ENCODE measurements at regions not wholly inside any gene's neighbourhood (a gene's known extent, or its start where the extent isn't known, plus 50 kb on each side); places are given as distances from the start of the nearest gene placed in this dataset.

GRCh38 chr5:3321119-3321760 lies 274.4 kb upstream of the IRX1 start:
- H3K27me3 ChIP-seq (ENCODE audit: control insufficient read depth in 5 of 5, insufficient read depth in 4 of 5, low read length in 5 of 5), result no peaks in the 10 kb centered on the region
- no peaks in the 10 kb centered on the region for H3K36me3 ChIP-seq (ENCODE audit: control insufficient read depth in 5 of 5, insufficient read depth in 5 of 5, low read length in 5 of 5)
- no peak overlapping the region for H3K9ac ChIP-seq (ENCODE audit: low read length in 5 of 5)
- peaks cover 0 to 16% (median 15%) of the 10 kb centered on the region in 5 donors for H3K4me1 ChIP-seq (ENCODE audit: control insufficient read depth in 5 of 5, insufficient read depth in 5 of 5, low read length in 5 of 5)
- no peak overlapping the region for H3K27ac ChIP-seq (ENCODE audit: low read depth, low read length)
- no peak overlapping the region for H3K4me3 ChIP-seq (ENCODE audit: low read depth in 1 of 5, low read length in 5 of 5)
- H3K9me3 ChIP-seq (ENCODE audit: control insufficient read depth in 5 of 5, low read length in 5 of 5), result peaks cover 0 to 3% (median 0%) of the 10 kb centered on the region in 5 donors

GRCh38 chr5:3320317-3320875 lies 275.2 kb upstream of the IRX1 start:
- H3K4me3 ChIP-seq (ENCODE audit: low read depth in 1 of 5, low read length in 5 of 5), result no peak overlapping the region
- H3K27me3 ChIP-seq (ENCODE audit: control insufficient read depth in 5 of 5, insufficient read depth in 4 of 5, low read length in 5 of 5), result no peaks in the 10 kb centered on the region
- H3K27ac ChIP-seq (ENCODE audit: low read depth, low read length), result no peak overlapping the region
- H3K9me3 ChIP-seq (ENCODE audit: control insufficient read depth in 5 of 5, low read length in 5 of 5), result peaks cover 0 to 3% (median 0%) of the 10 kb centered on the region in 5 donors
- no peak overlapping the region for H3K9ac ChIP-seq (ENCODE audit: low read length in 5 of 5)
- peaks cover 0 to 8% (median 7%) of the 10 kb centered on the region in 5 donors for H3K4me1 ChIP-seq (ENCODE audit: control insufficient read depth in 5 of 5, insufficient read depth in 5 of 5, low read length in 5 of 5)
- H3K36me3 ChIP-seq (ENCODE audit: control insufficient read depth in 5 of 5, insufficient read depth in 5 of 5, low read length in 5 of 5), result no peaks in the 10 kb centered on the region

- H3K4me3 ChIP-seq (ENCODE audit: low read depth in 1 of 5, low read length in 5 of 5), result no peak overlapping the region
- no peak overlapping the region for H3K9ac ChIP-seq (ENCODE audit: low read length in 5 of 5)
- no peaks in the 10 kb centered on the region for H3K36me3 ChIP-seq (ENCODE audit: control insufficient read depth in 5 of 5, insufficient read depth in 5 of 5, low read length in 5 of 5)
These were observed 278.4 kb upstream of the IRX1 start for GRCh38 chr5:3317051-3317795.

GRCh38 chr5:3313569-3313968 lies 282.1 kb upstream of the IRX1 start:
- no peaks in the 10 kb centered on the region for H3K36me3 ChIP-seq (ENCODE audit: control insufficient read depth in 5 of 5, insufficient read depth in 5 of 5, low read length in 5 of 5)
- no peak overlapping the region for H3K27ac ChIP-seq (ENCODE audit: low read depth, low read length)
- no peaks in the 10 kb centered on the region for H3K27me3 ChIP-seq (ENCODE audit: control insufficient read depth in 5 of 5, insufficient read depth in 4 of 5, low read length in 5 of 5)
- H3K9me3 ChIP-seq (ENCODE audit: control insufficient read depth in 5 of 5, low read length in 5 of 5), result peaks cover 5 to 13% (median 9%) of the 10 kb centered on the region in 5 donors
- no peak overlapping the region for H3K9ac ChIP-seq (ENCODE audit: low read length in 5 of 5)
- peaks cover 0 to 4% (median 0%) of the 10 kb centered on the region in 5 donors for H3K4me1 ChIP-seq (ENCODE audit: control insufficient read depth in 5 of 5, insufficient read depth in 5 of 5, low read length in 5 of 5)
- no peak overlapping the region for H3K4me3 ChIP-seq (ENCODE audit: low read depth in 1 of 5, low read length in 5 of 5)

More at GRCh38 chr5:3317051-3317795, 278.4 kb upstream of the IRX1 start:
- Histone ChIP-seq H3K9me3 (ENCODE audit: control insufficient read depth in 5 of 5, low read length in 5 of 5) (peaks cover 2 to 10% (median 8%) of the 10 kb centered on the region in 5 donors), H3K4me1 (ENCODE audit: control insufficient read depth in 5 of 5, insufficient read depth in 5 of 5, low read length in 5 of 5) (no peaks in the 10 kb centered on the region), H3K27ac (ENCODE audit: low read depth, low read length) (no peak overlapping the region), H3K27me3 (ENCODE audit: control insufficient read depth in 5 of 5, insufficient read depth in 4 of 5, low read length in 5 of 5) (no peaks in the 10 kb centered on the region)

GRCh38 chr5:3312299-3312698 lies 283.3 kb upstream of the IRX1 start:
- Histone ChIP-seq H3K9ac (ENCODE audit: low read length in 5 of 5) (no peak overlapping the region), H3K9me3 (ENCODE audit: control insufficient read depth in 5 of 5, low read length in 5 of 5) (peaks cover 5 to 13% (median 9%) of the 10 kb centered on the region in 5 donors), H3K4me1 (ENCODE audit: control insufficient read depth in 5 of 5, insufficient read depth in 5 of 5, low read length in 5 of 5) (peaks cover 0 to 4% (median 0%) of the 10 kb centered on the region in 5 donors), H3K36me3 (ENCODE audit: control insufficient read depth in 5 of 5, insufficient read depth in 5 of 5, low read length in 5 of 5) (no peaks in the 10 kb centered on the region), H3K27ac (ENCODE audit: low read depth, low read length) (no peak overlapping the region), H3K4me3 (ENCODE audit: low read depth in 1 of 5, low read length in 5 of 5) (no peak overlapping the region), H3K27me3 (ENCODE audit: control insufficient read depth in 5 of 5, insufficient read depth in 4 of 5, low read length in 5 of 5) (no peaks in the 10 kb centered on the region)

DNA sequence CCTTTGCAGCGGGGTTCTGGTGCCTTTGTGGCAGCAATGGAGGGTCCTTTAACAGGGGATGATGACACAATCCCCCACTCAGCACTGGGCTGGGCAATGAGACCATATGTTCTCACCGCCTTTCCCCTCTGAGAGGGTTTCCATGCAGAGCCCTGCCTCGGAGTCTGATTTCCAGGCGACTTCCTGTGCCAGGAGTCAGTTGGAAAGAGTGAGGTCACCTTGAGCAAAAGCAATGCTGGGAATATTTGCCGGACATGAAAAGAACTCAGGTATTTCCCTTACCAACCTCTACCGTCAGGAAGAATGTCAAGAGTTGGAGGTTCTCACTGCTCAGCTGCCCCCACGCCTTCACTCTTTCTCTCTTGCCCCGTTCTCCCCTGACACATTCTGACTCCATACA lies 284.2 kb upstream of the IRX1 start:
- Histone ChIP-seq H3K9me3 (ENCODE audit: control insufficient read depth in 5 of 5, low read length in 5 of 5) (peaks cover 5 to 13% (median 9%) of the 10 kb centered on the region in 5 donors), H3K36me3 (ENCODE audit: control insufficient read depth in 5 of 5, insufficient read depth in 5 of 5, low read length in 5 of 5) (no peaks in the 10 kb centered on the region), H3K4me1 (ENCODE audit: control insufficient read depth in 5 of 5, insufficient read depth in 5 of 5, low read length in 5 of 5) (peaks cover 0 to 4% (median 0%) of the 10 kb centered on the region in 5 donors), H3K9ac (ENCODE audit: low read length in 5 of 5) (no peak overlapping the region), H3K4me3 (ENCODE audit: low read depth in 1 of 5, low read length in 5 of 5) (no peak overlapping the region), H3K27me3 (ENCODE audit: control insufficient read depth in 5 of 5, insufficient read depth in 4 of 5, low read length in 5 of 5) (no peaks in the 10 kb centered on the region), H3K27ac (ENCODE audit: low read depth, low read length) (no peak overlapping the region)

- peaks cover 0 to 4% (median 0%) of the 10 kb centered on the region in 5 donors for H3K4me1 ChIP-seq (ENCODE audit: control insufficient read depth in 5 of 5, insufficient read depth in 5 of 5, low read length in 5 of 5)
- no peak overlapping the region for H3K27ac ChIP-seq (ENCODE audit: low read depth, low read length)
These were observed 284.9 kb upstream of the IRX1 start for GRCh38 chr5:3310541-3311261.

DNA sequence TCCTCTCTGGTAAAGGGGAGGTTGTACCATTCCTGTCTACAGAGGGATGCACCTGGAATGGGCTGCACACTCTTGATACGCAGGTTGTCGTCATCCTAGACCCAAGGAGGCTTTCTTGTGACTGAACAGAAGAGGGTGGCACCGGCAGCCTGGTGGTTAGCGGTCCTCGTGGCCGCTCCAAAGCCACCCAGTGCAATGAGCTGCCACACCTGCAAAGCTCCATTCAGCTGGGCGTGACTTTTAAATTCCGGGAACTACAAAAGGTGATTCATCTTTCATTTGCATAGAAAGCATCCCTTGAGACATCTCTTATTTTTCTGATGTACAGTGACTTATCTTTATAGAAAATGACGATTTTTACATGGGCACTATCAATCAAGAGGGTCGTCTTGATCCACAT lies 286.1 kb upstream of the IRX1 start:
- peaks cover 0 to 8% (median 0%) of the 10 kb centered on the region in 5 donors for H3K4me1 ChIP-seq (ENCODE audit: control insufficient read depth in 5 of 5, insufficient read depth in 5 of 5, low read length in 5 of 5)
- no peaks in the 10 kb centered on the region for H3K36me3 ChIP-seq (ENCODE audit: control insufficient read depth in 5 of 5, insufficient read depth in 5 of 5, low read length in 5 of 5)
- H3K4me3 ChIP-seq (ENCODE audit: low read depth in 1 of 5, low read length in 5 of 5), result no peak overlapping the region
- H3K27ac ChIP-seq (ENCODE audit: low read depth, low read length), result no peak overlapping the region
- H3K9me3 ChIP-seq (ENCODE audit: control insufficient read depth in 5 of 5, low read length in 5 of 5), result peaks cover 5 to 13% (median 9%) of the 10 kb centered on the region in 5 donors
- no peaks in the 10 kb centered on the region for H3K27me3 ChIP-seq (ENCODE audit: control insufficient read depth in 5 of 5, insufficient read depth in 4 of 5, low read length in 5 of 5)
- no peak overlapping the region for H3K9ac ChIP-seq (ENCODE audit: low read length in 5 of 5)

More at GRCh38 chr5:3310541-3311261, 284.9 kb upstream of the IRX1 start:
- no peak overlapping the region for H3K9ac ChIP-seq (ENCODE audit: low read length in 5 of 5)
- H3K4me3 ChIP-seq (ENCODE audit: low read depth in 1 of 5, low read length in 5 of 5), result no peak overlapping the region
- H3K9me3 ChIP-seq (ENCODE audit: control insufficient read depth in 5 of 5, low read length in 5 of 5), result peaks cover 5 to 13% (median 9%) of the 10 kb centered on the region in 5 donors
- no peaks in the 10 kb centered on the region for H3K27me3 ChIP-seq (ENCODE audit: control insufficient read depth in 5 of 5, insufficient read depth in 4 of 5, low read length in 5 of 5)
- H3K36me3 ChIP-seq (ENCODE audit: control insufficient read depth in 5 of 5, insufficient read depth in 5 of 5, low read length in 5 of 5), result no peaks in the 10 kb centered on the region

DNA sequence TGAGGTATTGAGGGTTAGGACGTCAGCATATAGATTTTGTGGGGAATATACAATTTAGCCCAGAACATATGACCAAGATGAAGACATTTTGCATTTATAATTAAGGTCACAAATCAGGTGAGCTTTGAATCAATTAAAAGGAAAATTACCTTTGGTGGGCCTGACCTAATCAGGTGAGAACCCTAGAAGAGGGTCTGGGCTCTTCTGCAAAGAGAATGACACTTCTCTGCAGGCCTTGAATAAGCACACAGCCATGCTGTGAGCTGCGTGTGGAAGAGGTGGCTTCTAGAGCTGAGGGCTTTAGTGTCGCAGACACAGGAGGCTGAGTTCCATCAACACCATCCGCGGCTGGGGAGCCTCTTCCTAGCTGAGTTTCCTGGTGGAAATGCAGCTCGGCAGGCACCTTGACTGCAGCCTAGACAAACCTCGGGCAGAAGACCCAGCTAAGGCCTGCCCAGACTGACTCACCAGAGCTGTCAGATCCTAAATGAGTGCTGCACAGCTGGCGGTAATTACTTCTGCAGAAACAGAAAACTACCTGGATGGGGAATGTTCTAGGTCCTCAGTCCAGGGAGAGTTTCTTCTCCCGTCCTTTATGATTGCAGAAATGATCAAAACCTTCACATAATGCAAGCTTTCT lies 287.5 kb upstream of the IRX1 start:
- H3K4me1 ChIP-seq (ENCODE audit: control insufficient read depth in 5 of 5, insufficient read depth in 5 of 5, low read length in 5 of 5), result peaks cover 0 to 21% (median 4%) of the 10 kb centered on the region in 5 donors
- H3K9me3 ChIP-seq (ENCODE audit: control insufficient read depth in 5 of 5, low read length in 5 of 5), result peaks cover 5 to 11% (median 7%) of the 10 kb centered on the region in 5 donors
- H3K27me3 ChIP-seq (ENCODE audit: control insufficient read depth in 5 of 5, insufficient read depth in 4 of 5, low read length in 5 of 5), result no peaks in the 10 kb centered on the region
- H3K27ac ChIP-seq (ENCODE audit: low read depth, low read length), result no peak overlapping the region
- H3K9ac ChIP-seq (ENCODE audit: low read length in 5 of 5), result no peak overlapping the region
- H3K36me3 ChIP-seq (ENCODE audit: control insufficient read depth in 5 of 5, insufficient read depth in 5 of 5, low read length in 5 of 5), result no peaks in the 10 kb centered on the region
- H3K4me3 ChIP-seq (ENCODE audit: low read depth in 1 of 5, low read length in 5 of 5), result no peak overlapping the region

Measured in subcutaneous abdominal adipose tissue (tissue), 5 donors.